ENCODE measurements at regions not wholly inside any gene's neighbourhood (a gene's known extent, or its start where the extent isn't known, plus 50 kb on each side); places are given as distances from the start of the nearest gene placed in this dataset.

DNA sequence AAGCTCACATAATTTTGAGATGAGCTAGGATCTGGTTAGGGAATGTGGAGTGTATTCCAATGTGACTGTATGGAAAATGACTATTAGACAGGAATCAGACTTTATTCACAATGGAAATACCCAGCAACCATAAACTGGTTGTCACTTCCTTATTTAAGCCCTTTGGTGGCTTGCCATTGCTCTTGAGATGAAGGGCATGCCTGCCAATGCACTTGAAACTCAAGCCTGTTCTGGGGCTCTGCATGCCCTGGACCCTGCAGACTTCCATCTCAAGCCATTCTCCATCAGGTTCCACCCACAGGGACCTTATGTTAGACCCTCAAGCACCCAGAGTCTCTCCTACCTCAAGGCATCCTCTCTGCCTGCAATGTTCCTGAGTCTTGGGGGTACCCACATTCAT is 145.5 kb downstream of the MPP7 start:
- TF ChIP-seq EZH2phosphoT487 (IDR thresholded peaks at IDR 0.05; ENCODE audit: borderline replicate concordance, low read length) = no peak
- TF ChIP-seq, protein P1, sequence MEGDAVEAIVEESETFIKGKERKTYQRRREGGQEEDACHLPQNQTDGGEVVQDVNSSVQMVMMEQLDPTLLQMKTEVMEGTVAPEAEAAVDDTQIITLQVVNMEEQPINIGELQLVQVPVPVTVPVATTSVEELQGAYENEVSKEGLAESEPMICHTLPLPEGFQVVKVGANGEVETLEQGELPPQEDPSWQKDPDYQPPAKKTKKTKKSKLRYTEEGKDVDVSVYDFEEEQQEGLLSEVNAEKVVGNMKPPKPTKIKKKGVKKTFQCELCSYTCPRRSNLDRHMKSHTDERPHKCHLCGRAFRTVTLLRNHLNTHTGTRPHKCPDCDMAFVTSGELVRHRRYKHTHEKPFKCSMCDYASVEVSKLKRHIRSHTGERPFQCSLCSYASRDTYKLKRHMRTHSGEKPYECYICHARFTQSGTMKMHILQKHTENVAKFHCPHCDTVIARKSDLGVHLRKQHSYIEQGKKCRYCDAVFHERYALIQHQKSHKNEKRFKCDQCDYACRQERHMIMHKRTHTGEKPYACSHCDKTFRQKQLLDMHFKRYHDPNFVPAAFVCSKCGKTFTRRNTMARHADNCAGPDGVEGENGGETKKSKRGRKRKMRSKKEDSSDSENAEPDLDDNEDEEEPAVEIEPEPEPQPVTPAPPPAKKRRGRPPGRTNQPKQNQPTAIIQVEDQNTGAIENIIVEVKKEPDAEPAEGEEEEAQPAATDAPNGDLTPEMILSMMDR (IDR thresholded peaks at IDR 0.05; ENCODE audit: low read depth, low read length, poor library complexity, severe bottlenecking) = no peak
